ENCODE measurements at regions not wholly inside any gene's neighbourhood (a gene's known extent, or its start where the extent isn't known, plus 50 kb on each side); places are given as distances from the start of the nearest gene placed in this dataset.

GRCh38 chr1:96361961-96362360, 359.6 kb upstream of the PTBP2 start:
- Histone ChIP-seq H3K27me3 (ENCODE audit: control insufficient read depth, insufficient read depth, low read length) (no peaks in the 10 kb centered on the region), H3K27ac (ENCODE audit: low read length) (no peak overlapping the region), H3K36me3 (ENCODE audit: control insufficient read depth, low read depth, low read length) (no peaks in the 10 kb centered on the region), H3K4me3 (ENCODE audit: low read length) (no peak overlapping the region), H3K9me3 (ENCODE audit: control insufficient read depth, low read depth, low read length) (no peaks in the 10 kb centered on the region), H3K9ac (ENCODE audit: low read length) (no peak overlapping the region), H3K4me1 (ENCODE audit: control insufficient read depth, low read depth, low read length) (no peaks in the 10 kb centered on the region)

DNA sequence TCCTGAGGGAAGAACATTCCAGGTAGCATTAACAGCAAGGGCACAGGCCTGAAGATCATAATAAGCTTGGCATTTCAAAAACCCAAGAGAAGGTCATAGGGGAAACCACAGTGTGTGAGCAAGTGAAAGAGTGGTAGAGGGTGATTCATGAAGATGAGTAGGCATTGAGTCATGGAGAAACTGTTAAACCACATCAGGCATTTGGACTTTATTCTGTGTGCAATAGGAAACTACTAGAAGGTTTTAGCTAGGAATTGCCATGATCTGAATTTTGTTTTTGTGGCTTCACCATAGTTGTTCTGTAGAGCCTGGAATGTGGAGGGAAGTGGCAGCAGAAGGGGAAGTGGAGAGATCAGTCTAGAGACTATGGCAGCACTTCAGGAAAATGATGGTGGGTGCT, 359.0 kb upstream of the PTBP2 start:
- no peaks in the 10 kb centered on the region for H3K4me1 ChIP-seq (ENCODE audit: control insufficient read depth, low read depth, low read length)

GRCh38 chr1:96363826-96364225, 357.8 kb upstream of the PTBP2 start:
- Histone ChIP-seq H3K4me1 (ENCODE audit: control insufficient read depth, low read depth, low read length) (no peaks in the 10 kb centered on the region), H3K36me3 (ENCODE audit: control insufficient read depth, low read depth, low read length) (no peaks in the 10 kb centered on the region), H3K4me3 (ENCODE audit: low read length) (no peak overlapping the region), H3K9me3 (ENCODE audit: control insufficient read depth, low read depth, low read length) (no peaks in the 10 kb centered on the region), H3K27me3 (ENCODE audit: control insufficient read depth, insufficient read depth, low read length) (no peaks in the 10 kb centered on the region), H3K9ac (ENCODE audit: low read length) (no peak overlapping the region), H3K27ac (ENCODE audit: low read length) (no peak overlapping the region)

More for the DNA sequence above, 359.0 kb upstream of the PTBP2 start:
- Histone ChIP-seq H3K9ac (ENCODE audit: low read length) (no peak overlapping the region), H3K9me3 (ENCODE audit: control insufficient read depth, low read depth, low read length) (no peaks in the 10 kb centered on the region), H3K36me3 (ENCODE audit: control insufficient read depth, low read depth, low read length) (no peaks in the 10 kb centered on the region), H3K27ac (ENCODE audit: low read length) (no peak overlapping the region), H3K27me3 (ENCODE audit: control insufficient read depth, insufficient read depth, low read length) (no peaks in the 10 kb centered on the region), H3K4me3 (ENCODE audit: low read length) (no peak overlapping the region)

GRCh38 chr1:96364576-96364975, 357.0 kb upstream of the PTBP2 start:
- Histone ChIP-seq H3K4me3 (ENCODE audit: low read length) (no peak overlapping the region), H3K9me3 (ENCODE audit: control insufficient read depth, low read depth, low read length) (no peaks in the 10 kb centered on the region), H3K27me3 (ENCODE audit: control insufficient read depth, insufficient read depth, low read length) (no peaks in the 10 kb centered on the region), H3K4me1 (ENCODE audit: control insufficient read depth, low read depth, low read length) (no peaks in the 10 kb centered on the region), H3K36me3 (ENCODE audit: control insufficient read depth, low read depth, low read length) (no peaks in the 10 kb centered on the region), H3K27ac (ENCODE audit: low read length) (no peak overlapping the region), H3K9ac (ENCODE audit: low read length) (no peak overlapping the region)

GRCh38 chr1:96365076-96365475, 356.5 kb upstream of the PTBP2 start:
- no peak overlapping the region for H3K4me3 ChIP-seq (ENCODE audit: low read length)
- no peaks in the 10 kb centered on the region for H3K4me1 ChIP-seq (ENCODE audit: control insufficient read depth, low read depth, low read length)
- no peak overlapping the region for H3K9ac ChIP-seq (ENCODE audit: low read length)
- no peak overlapping the region for H3K27ac ChIP-seq (ENCODE audit: low read length)
- H3K9me3 ChIP-seq (ENCODE audit: control insufficient read depth, low read depth, low read length): no peaks in the 10 kb centered on the region
- no peaks in the 10 kb centered on the region for H3K27me3 ChIP-seq (ENCODE audit: control insufficient read depth, insufficient read depth, low read length)
- no peaks in the 10 kb centered on the region for H3K36me3 ChIP-seq (ENCODE audit: control insufficient read depth, low read depth, low read length)

GRCh38 chr1:96365596-96366390, 355.8 kb upstream of the PTBP2 start:
- no peak overlapping the region for H3K27ac ChIP-seq (ENCODE audit: low read length)
- no peak overlapping the region for H3K9ac ChIP-seq (ENCODE audit: low read length)
- no peaks in the 10 kb centered on the region for H3K9me3 ChIP-seq (ENCODE audit: control insufficient read depth, low read depth, low read length)
- H3K27me3 ChIP-seq (ENCODE audit: control insufficient read depth, insufficient read depth, low read length): no peaks in the 10 kb centered on the region
- H3K4me1 ChIP-seq (ENCODE audit: control insufficient read depth, low read depth, low read length): no peaks in the 10 kb centered on the region
- H3K4me3 ChIP-seq (ENCODE audit: low read length): no peak overlapping the region
- H3K36me3 ChIP-seq (ENCODE audit: control insufficient read depth, low read depth, low read length): no peaks in the 10 kb centered on the region

GRCh38 chr1:96366516-96366915, 355.1 kb upstream of the PTBP2 start:
- no peak overlapping the region for H3K4me3 ChIP-seq (ENCODE audit: low read length)
- H3K9me3 ChIP-seq (ENCODE audit: control insufficient read depth, low read depth, low read length): no peaks in the 10 kb centered on the region
- no peak overlapping the region for H3K9ac ChIP-seq (ENCODE audit: low read length)
- no peaks in the 10 kb centered on the region for H3K27me3 ChIP-seq (ENCODE audit: control insufficient read depth, insufficient read depth, low read length)
- H3K4me1 ChIP-seq (ENCODE audit: control insufficient read depth, low read depth, low read length): no peaks in the 10 kb centered on the region
- no peaks in the 10 kb centered on the region for H3K36me3 ChIP-seq (ENCODE audit: control insufficient read depth, low read depth, low read length)
- H3K27ac ChIP-seq (ENCODE audit: low read length): no peak overlapping the region

DNA sequence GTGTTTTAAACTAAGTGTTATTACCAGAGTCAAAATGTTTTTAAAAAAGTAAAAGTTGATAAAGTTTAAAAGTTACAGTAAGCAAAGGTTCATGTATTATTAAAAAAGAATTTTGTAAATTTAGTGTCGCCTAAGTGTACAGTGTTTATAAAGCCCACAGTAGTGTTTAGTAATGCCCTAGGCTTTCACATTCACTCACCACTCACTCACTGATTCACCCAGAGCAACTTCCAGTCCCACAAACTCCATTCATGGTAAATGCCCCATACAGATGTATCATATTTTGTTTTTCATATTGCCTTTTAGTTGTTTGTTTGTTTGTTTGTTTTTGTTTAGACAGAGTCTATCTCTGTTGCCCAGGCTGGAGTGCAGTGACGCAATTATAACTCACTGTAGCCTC, 353.8 kb upstream of the PTBP2 start:
- Histone ChIP-seq H3K27me3 (ENCODE audit: control insufficient read depth, insufficient read depth, low read length) (no peaks in the 10 kb centered on the region), H3K4me3 (ENCODE audit: low read length) (no peak overlapping the region), H3K36me3 (ENCODE audit: control insufficient read depth, low read depth, low read length) (no peaks in the 10 kb centered on the region), H3K9ac (ENCODE audit: low read length) (no peak overlapping the region), H3K9me3 (ENCODE audit: control insufficient read depth, low read depth, low read length) (no peaks in the 10 kb centered on the region), H3K4me1 (ENCODE audit: control insufficient read depth, low read depth, low read length) (no peaks in the 10 kb centered on the region), H3K27ac (ENCODE audit: low read length) (no peak overlapping the region)

GRCh38 chr1:96370757-96371156, 350.8 kb upstream of the PTBP2 start:
- H3K27me3 ChIP-seq (ENCODE audit: control insufficient read depth, insufficient read depth, low read length): no peaks in the 10 kb centered on the region
- no peak overlapping the region for H3K27ac ChIP-seq (ENCODE audit: low read length)
- H3K36me3 ChIP-seq (ENCODE audit: control insufficient read depth, low read depth, low read length): no peaks in the 10 kb centered on the region
- no peak overlapping the region for H3K9ac ChIP-seq (ENCODE audit: low read length)
- no peaks in the 10 kb centered on the region for H3K4me1 ChIP-seq (ENCODE audit: control insufficient read depth, low read depth, low read length)
- H3K4me3 ChIP-seq (ENCODE audit: low read length): no peak overlapping the region
- H3K9me3 ChIP-seq (ENCODE audit: control insufficient read depth, low read depth, low read length): no peaks in the 10 kb centered on the region

GRCh38 chr1:96372881-96373280, 348.7 kb upstream of the PTBP2 start:
- Histone ChIP-seq H3K27ac (ENCODE audit: low read length) (no peak overlapping the region), H3K9ac (ENCODE audit: low read length) (no peak overlapping the region), H3K36me3 (ENCODE audit: control insufficient read depth, low read depth, low read length) (no peaks in the 10 kb centered on the region), H3K27me3 (ENCODE audit: control insufficient read depth, insufficient read depth, low read length) (no peaks in the 10 kb centered on the region), H3K9me3 (ENCODE audit: control insufficient read depth, low read depth, low read length) (no peaks in the 10 kb centered on the region), H3K4me3 (ENCODE audit: low read length) (no peak overlapping the region), H3K4me1 (ENCODE audit: control insufficient read depth, low read depth, low read length) (no peaks in the 10 kb centered on the region)

DNA sequence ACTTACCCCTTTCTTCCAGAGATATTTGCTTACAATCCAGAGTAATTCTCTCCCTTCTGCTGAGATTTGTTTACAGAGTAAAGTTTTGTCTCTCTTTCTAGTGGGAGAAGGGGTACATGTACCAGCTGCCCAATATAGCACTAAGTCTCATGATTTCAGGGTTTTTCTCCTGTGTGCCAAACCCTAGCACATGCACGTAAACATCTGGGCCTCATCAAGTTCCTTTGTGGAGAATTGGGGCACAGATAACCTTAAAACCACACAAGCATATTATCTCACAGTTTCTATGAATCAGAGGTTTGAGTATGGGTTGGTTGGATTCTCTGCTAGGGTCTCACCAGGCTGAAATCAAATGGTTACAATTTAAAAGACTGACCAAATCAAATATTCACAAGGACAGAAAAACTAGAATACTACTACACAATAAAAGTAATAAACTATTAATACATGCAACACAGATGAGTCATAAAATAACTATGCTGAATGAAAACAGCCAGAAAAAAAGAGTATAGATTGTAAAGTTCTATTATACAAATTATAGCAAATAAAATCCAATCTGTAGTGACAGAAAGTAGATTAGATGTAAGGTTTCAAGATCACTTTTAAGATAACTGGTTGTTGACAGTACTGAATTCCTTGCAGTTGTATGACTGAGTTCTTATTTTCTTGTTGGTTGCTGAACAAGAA, 347.4 kb upstream of the PTBP2 start:
- H3K27me3 ChIP-seq (ENCODE audit: control insufficient read depth, insufficient read depth, low read length): no peaks in the 10 kb centered on the region
- no peak overlapping the region for H3K4me3 ChIP-seq (ENCODE audit: low read length)
- H3K4me1 ChIP-seq (ENCODE audit: control insufficient read depth, low read depth, low read length): no peaks in the 10 kb centered on the region
- H3K27ac ChIP-seq (ENCODE audit: low read length): no peak overlapping the region
- no peaks in the 10 kb centered on the region for H3K36me3 ChIP-seq (ENCODE audit: control insufficient read depth, low read depth, low read length)
- no peaks in the 10 kb centered on the region for H3K9me3 ChIP-seq (ENCODE audit: control insufficient read depth, low read depth, low read length)
- H3K9ac ChIP-seq (ENCODE audit: low read length): no peak overlapping the region

GRCh38 chr1:96376846-96377245, 344.7 kb upstream of the PTBP2 start:
- H3K4me3 ChIP-seq (ENCODE audit: low read length): no peak overlapping the region
- no peak overlapping the region for H3K27ac ChIP-seq (ENCODE audit: low read length)
- H3K27me3 ChIP-seq (ENCODE audit: control insufficient read depth, insufficient read depth, low read length): no peaks in the 10 kb centered on the region
- H3K9me3 ChIP-seq (ENCODE audit: control insufficient read depth, low read depth, low read length): no peaks in the 10 kb centered on the region
- H3K9ac ChIP-seq (ENCODE audit: low read length): no peak overlapping the region
- H3K36me3 ChIP-seq (ENCODE audit: control insufficient read depth, low read depth, low read length): no peaks in the 10 kb centered on the region
- H3K4me1 ChIP-seq (ENCODE audit: control insufficient read depth, low read depth, low read length): no peaks in the 10 kb centered on the region

All from iPS-18a (cell line).